ENCODE measurements at regions not wholly inside any gene's neighbourhood (a gene's known extent, or its start where the extent isn't known, plus 50 kb on each side); places are given as distances from the start of the nearest gene placed in this dataset.

GRCh38 chr9:16069671-16070454 is 517.0 kb downstream of the CCDC171 start:
- no peak for TF ChIP-seq CTCF (IDR thresholded peaks at IDR 0.05)

- no peak for TF ChIP-seq CTCF (IDR thresholded peaks at IDR 0.05)
These were observed 517.8 kb downstream of the CCDC171 start for GRCh38 chr9:16070455-16071145.

- TF ChIP-seq CTCF (IDR thresholded peaks at IDR 0.05): no peak
These were observed 518.6 kb downstream of the CCDC171 start for GRCh38 chr9:16071400-16071799.

- TF ChIP-seq CTCF (IDR thresholded peaks at IDR 0.05): no peak
These were observed 522.1 kb downstream of the CCDC171 start for GRCh38 chr9:16074963-16075362.

GRCh38 chr9:16075696-16076095 is 522.9 kb downstream of the CCDC171 start:
- no peak for TF ChIP-seq CTCF (IDR thresholded peaks at IDR 0.05)

GRCh38 chr9:16076511-16076910 is 523.7 kb downstream of the CCDC171 start:
- TF ChIP-seq CTCF (IDR thresholded peaks at IDR 0.05): no peak

- TF ChIP-seq CTCF (IDR thresholded peaks at IDR 0.05): no peak
These were observed 530.0 kb downstream of the CCDC171 start for GRCh38 chr9:16082796-16083195.
